ENCODE measurements at regions not wholly inside any gene's neighbourhood (a gene's known extent, or its start where the extent isn't known, plus 50 kb on each side); places are given as distances from the start of the nearest gene placed in this dataset.

- Histone ChIP-seq H3K36me3 (replicated peaks in 1 of 2) (no peaks in the 10 kb centered on the region), H3K4me1 (replicated peaks in 1 of 2) (peaks cover 29 to 56% of the 10 kb centered on the region in 2 donors), H3K27me3 (no peaks in the 10 kb centered on the region), H3K9me3 (replicated peaks in 1 of 3) (no peaks in the 10 kb centered on the region), H3K4me3 (no peak overlapping the region), H3K27ac (peak overlapping the region in 4 of 5 donors; percentile 34 to 72 (median 48))
- intact Hi-C loops (cut with DNase I), result loop anchor here in 1 of 2 donors (10.0 kb wide), 1 partner anchor 52 kb away; no protein-coding TSS in a partner anchor
- TF ChIP-seq, protein P1, sequence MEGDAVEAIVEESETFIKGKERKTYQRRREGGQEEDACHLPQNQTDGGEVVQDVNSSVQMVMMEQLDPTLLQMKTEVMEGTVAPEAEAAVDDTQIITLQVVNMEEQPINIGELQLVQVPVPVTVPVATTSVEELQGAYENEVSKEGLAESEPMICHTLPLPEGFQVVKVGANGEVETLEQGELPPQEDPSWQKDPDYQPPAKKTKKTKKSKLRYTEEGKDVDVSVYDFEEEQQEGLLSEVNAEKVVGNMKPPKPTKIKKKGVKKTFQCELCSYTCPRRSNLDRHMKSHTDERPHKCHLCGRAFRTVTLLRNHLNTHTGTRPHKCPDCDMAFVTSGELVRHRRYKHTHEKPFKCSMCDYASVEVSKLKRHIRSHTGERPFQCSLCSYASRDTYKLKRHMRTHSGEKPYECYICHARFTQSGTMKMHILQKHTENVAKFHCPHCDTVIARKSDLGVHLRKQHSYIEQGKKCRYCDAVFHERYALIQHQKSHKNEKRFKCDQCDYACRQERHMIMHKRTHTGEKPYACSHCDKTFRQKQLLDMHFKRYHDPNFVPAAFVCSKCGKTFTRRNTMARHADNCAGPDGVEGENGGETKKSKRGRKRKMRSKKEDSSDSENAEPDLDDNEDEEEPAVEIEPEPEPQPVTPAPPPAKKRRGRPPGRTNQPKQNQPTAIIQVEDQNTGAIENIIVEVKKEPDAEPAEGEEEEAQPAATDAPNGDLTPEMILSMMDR (IDR thresholded peaks at IDR 0.05), result peak in 1 of 6 experiments; percentile 6
- no peak for TF ChIP-seq POLR2A (IDR thresholded peaks at IDR 0.05)
- peak; percentile 53 to 91 (median 70) for DNase-seq
- WGBS, 4 donors, result 38 to 71% (median 66%) methylated on average over 6 to 9 of the region's 9 CpGs
Observed at GRCh38 chr1:39132505-39133339, 71.8 kb upstream of the MACF1 start.

DNA sequence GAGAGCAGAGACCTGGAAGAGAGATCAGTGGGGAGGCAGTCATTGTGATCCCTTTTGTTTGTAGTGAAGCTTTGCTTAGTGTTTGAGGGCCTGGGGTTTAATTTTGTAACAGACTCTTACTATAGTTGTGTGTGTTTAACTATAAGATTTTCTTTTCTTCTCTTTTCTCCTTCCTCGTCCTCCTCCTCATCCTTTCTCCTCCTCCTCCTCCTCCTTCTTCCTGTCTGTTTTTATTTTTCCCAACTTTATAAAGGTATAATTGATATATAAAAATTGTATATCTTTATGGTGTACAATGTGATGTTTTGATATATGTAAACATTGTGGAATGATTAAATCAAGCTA, 71.2 kb upstream of the MACF1 start:
- no peak for TF ChIP-seq POLR2A (IDR thresholded peaks at IDR 0.05)
- TF ChIP-seq, protein P1 (IDR thresholded peaks at IDR 0.05), result peak in 1 of 6 experiments; percentile 0
- peak overlapping the region in 4 of 5 donors; percentile 34 to 72 (median 48) for H3K27ac ChIP-seq
- no peaks in the 10 kb centered on the region for H3K27me3 ChIP-seq
- H3K4me3 ChIP-seq, result no peak overlapping the region
- intact Hi-C loops (cut with DNase I), result loop anchor here in 1 of 2 donors (10.0 kb wide), 1 partner anchor 51 kb away; no protein-coding TSS in a partner anchor
- no peaks in the 10 kb centered on the region for H3K36me3 ChIP-seq (replicated peaks in 1 of 2)
- WGBS, 4 donors, result 57 to 86% (median 67%) methylated on average over 1 of the region's 1 CpG
- DNase-seq, result no peak
- no peaks in the 10 kb centered on the region for H3K9me3 ChIP-seq (replicated peaks in 1 of 3)
- H3K4me1 ChIP-seq (replicated peaks in 1 of 2), result peaks cover 27 to 53% of the 10 kb centered on the region in 2 donors

DNA sequence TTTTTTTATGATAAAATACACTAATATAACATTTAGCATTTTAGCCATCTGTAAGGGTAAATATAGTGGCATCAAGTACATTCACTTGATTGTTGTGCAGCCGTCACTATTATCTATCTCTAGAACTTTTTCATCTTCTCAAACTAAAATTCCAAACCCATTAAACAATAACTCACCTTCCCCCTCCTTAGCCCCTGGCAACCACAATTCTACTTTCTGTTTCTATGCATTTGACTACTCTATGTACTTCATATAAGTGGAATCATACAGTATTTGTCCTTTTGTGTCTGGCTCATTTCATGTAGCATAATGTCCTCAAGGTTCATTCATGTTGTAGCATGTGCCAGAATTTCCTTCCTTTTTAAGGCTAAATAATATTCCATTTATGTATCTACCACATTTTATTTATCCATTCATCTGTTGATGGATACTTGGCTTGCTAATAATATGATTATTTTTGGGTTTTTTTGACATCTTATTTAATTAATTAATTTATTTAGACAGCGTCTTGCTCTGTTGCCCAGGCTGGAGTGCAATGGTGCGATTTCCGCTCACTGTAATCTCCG, 69.6 kb upstream of the MACF1 start:
- H3K4me1 ChIP-seq (replicated peaks in 1 of 2), result peaks cover 27 to 39% of the 10 kb centered on the region in 2 donors
- 95 to 98% (median 97%) methylated on average over 5 of the region's 5 CpGs for WGBS, 4 donors
- intact Hi-C loops (cut with DNase I), result loop anchor here in 1 of 2 donors (10.0 kb wide), 1 partner anchor 50 kb away; no protein-coding TSS in a partner anchor

GRCh38 chr1:39136638-39137037, 67.9 kb upstream of the MACF1 start:
- Histone ChIP-seq H3K27ac (no peak overlapping the region), H3K4me1 (replicated peaks in 1 of 2) (peaks cover 15 to 26% of the 10 kb centered on the region in 2 donors), H3K9me3 (replicated peaks in 1 of 3) (no peaks in the 10 kb centered on the region), H3K36me3 (replicated peaks in 1 of 2) (no peaks in the 10 kb centered on the region), H3K27me3 (no peaks in the 10 kb centered on the region), H3K4me3 (no peak overlapping the region)
- WGBS, 4 donors, result 58 to 72% (median 65%) methylated on average over 2 of the region's 2 CpGs
- intact Hi-C loops (cut with DNase I), result loop anchor here in 1 of 2 donors (10.0 kb wide), 1 partner anchor 48 kb away; no protein-coding TSS in a partner anchor
- DNase-seq, result no peak
- TF ChIP-seq, protein P1 (IDR thresholded peaks at IDR 0.05), result peak in 1 of 6 experiments; percentile 14
- no peak for TF ChIP-seq POLR2A (IDR thresholded peaks at IDR 0.05)

More for the DNA sequence above, 69.6 kb upstream of the MACF1 start:
- Histone ChIP-seq H3K9me3 (replicated peaks in 1 of 3) (no peaks in the 10 kb centered on the region), H3K36me3 (replicated peaks in 1 of 2) (no peaks in the 10 kb centered on the region), H3K4me3 (no peak overlapping the region), H3K27ac (no peak overlapping the region), H3K27me3 (no peaks in the 10 kb centered on the region)
- no peak for DNase-seq
- TF ChIP-seq, protein P1 (IDR thresholded peaks at IDR 0.05), result no peak
- no peak for TF ChIP-seq POLR2A (IDR thresholded peaks at IDR 0.05)
